Epithelial cell of proximal tubule (primary cell): ENCODE measurements at regions not wholly inside any gene's neighbourhood (a gene's known extent, or its start where the extent isn't known, plus 50 kb on each side); places are given as distances from the start of the nearest gene placed in this dataset.

ENCODE experiments used
- DNase-seq: peaks from one replicate; pipeline ENCODE4 v3.0.0-alpha.2; 2011; ENCODE audit warnings: low read depth
- H3K4me3 ChIP-seq: 2 replicates; pipeline ENCODE4 v1.5.1; 2011; ENCODE audit warnings: low read depth, mild to moderate bottlenecking, low read length
- TF ChIP-seq, protein P1 (sequence below): conservative IDR thresholded peaks from 2 replicates; pipeline ENCODE4 v1.5.1; 2012; ENCODE audit warnings: low read depth, mild to moderate bottlenecking, low read length

DNA sequence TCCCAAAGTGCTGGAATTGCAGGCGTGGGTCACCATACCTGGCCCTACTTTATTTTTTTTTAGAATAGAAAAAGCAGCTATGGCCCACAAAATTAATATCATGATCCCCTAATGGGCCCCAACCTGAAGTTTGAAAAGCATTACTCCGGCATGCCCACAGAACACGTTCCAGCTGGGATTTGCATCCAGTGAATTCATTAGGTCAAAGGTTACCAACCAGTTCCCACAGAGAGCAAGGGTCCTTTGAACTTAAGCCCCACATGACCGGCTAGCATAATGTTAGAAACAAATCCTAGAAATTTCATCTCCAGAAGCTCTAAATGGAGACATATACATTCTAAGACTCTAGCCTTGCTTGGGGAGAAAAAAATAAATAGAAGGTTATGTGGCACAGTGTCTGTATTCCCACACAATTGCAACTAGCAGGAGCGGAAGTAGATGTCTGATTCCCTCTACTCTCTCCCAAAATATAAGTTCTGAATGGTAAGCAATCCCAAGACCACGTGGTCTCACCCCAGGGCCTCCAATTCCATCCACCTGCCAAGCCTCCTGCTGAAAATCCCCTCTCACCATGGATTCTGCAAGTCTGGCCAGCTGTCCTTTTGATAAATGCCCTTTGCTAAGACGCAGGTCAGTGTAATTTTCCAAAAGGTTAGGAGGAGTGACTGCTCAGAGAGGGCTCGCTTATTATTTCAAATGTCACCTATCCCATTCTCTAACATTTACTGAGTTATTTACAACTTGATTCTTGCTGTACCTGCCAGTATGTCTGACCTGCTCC is 395.8 kb downstream of the NPIPA8 start:
- TF ChIP-seq, protein P1, sequence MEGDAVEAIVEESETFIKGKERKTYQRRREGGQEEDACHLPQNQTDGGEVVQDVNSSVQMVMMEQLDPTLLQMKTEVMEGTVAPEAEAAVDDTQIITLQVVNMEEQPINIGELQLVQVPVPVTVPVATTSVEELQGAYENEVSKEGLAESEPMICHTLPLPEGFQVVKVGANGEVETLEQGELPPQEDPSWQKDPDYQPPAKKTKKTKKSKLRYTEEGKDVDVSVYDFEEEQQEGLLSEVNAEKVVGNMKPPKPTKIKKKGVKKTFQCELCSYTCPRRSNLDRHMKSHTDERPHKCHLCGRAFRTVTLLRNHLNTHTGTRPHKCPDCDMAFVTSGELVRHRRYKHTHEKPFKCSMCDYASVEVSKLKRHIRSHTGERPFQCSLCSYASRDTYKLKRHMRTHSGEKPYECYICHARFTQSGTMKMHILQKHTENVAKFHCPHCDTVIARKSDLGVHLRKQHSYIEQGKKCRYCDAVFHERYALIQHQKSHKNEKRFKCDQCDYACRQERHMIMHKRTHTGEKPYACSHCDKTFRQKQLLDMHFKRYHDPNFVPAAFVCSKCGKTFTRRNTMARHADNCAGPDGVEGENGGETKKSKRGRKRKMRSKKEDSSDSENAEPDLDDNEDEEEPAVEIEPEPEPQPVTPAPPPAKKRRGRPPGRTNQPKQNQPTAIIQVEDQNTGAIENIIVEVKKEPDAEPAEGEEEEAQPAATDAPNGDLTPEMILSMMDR: no peak
- DNase-seq: no peak
- no peak overlapping the region for H3K4me3 ChIP-seq

DNA sequence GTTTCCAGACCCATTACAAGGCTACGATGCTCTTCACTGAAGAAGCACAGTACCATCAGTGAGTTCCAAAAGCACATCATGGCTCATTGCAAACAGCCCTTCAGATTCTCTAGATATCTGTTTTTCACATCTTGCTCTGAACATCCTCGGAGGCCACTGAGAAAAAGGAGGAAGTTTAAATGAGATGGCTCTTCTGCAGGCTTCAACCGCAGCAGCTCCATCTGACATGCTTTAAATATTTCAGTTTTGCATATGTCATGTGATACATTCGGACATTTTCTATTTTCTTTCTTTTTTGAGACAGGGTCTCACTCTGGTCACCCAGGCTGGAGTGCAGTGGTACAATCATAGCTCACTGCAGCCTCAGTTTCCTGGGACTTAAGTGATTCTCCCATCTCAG is 396.8 kb downstream of the NPIPA8 start:
- DNase-seq: no peak
- no peak overlapping the region for H3K4me3 ChIP-seq
- TF ChIP-seq, protein P1: no peak

DNA sequence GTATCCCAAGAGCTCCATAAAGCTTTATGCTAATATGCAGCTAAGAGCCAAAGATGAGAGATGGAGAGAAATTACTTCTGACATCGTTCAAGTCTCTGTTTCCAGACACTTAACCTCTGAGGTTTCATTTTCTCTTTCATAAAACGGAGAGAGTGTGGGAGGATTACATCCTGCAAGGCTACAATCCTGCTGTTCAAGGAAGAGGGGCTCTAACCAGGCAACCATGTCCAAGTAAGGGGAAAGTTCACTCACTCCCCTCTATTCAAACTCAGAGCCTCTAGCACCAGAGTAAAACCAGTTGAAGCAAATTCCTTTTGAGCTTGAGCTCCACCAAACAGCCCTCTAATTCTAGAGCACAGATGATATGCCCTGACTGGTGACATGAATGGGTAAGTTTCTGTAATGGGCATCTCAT is 397.4 kb downstream of the NPIPA8 start:
- TF ChIP-seq, protein P1: no peak
- no peak for DNase-seq
- no peak overlapping the region for H3K4me3 ChIP-seq

DNA sequence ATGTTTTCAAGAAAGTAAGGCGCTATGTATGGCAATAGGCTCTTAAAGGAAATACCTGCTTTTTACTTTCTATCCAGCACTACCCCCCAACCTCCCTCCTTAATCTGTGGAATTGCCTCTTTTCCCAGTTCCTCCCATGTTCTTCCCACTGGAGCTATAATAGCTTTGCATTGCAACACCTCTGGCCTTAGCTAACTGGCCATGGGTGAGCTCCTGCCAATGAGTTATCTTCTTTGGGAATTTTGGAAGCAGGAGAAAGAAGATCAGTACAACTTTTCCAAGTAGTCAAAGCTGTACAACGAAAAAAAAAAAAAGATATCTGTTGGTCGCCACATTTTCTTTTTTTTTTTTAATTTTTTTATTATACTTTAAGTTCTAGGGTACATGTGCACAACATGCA is 398.0 kb downstream of the NPIPA8 start:
- TF ChIP-seq, protein P1: no peak
- no peak for DNase-seq
- no peak overlapping the region for H3K4me3 ChIP-seq

DNA sequence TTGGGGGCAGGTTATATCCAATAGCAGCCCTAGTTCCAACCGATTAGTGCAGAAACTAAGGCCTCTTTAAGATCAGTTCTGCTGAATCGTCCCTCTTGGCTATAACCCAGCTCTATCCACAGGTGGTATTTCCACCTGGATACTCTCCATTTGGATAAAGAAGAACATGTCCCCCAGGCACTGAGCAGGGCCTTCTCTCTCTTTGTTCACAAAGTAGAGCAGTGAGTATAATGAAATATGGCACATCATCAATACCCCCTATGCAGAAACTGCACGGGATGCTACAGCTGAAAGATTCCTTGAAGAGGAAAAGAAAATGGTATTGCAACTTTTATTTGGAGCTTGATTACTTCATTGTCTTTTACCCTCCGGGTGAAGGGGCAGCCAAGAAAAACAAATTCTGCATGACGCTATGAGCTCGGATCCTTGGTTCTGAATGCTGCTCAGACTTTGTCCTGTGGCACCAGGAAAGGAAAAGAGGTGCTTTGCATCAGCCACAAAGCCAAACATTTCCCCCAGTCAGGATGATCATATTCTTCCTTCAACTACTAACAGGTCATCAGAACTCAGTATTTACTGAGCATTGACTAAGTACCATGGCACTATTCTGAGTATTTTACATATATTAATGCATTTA is 399.7 kb downstream of the NPIPA8 start:
- no peak for DNase-seq
- H3K4me3 ChIP-seq: no peak overlapping the region
- TF ChIP-seq, protein P1: no peak

DNA sequence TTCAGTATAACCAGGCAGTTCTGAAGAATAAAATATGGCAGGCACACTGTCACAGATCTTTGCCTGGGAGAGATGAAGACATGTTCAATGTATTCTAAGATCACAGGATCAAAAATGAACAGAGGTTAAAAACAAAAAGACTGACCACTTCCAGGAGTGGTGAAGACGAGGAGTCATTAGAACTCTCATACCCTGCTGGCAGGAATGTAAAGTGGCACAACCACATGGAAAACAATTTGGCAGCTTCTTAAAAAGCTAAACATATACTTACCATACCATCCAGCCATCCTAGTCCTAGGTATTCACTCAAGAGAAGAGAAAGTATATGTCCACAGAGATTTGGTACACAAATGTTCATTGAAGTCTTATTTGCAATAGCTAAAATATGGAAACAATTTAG is 406.3 kb downstream of the NPIPA8 start:
- H3K4me3 ChIP-seq: no peak overlapping the region
- no peak for DNase-seq
- TF ChIP-seq, protein P1: no peak
